ENCODE measurements at regions not wholly inside any gene's neighbourhood (a gene's known extent, or its start where the extent isn't known, plus 50 kb on each side); places are given as distances from the start of the nearest gene placed in this dataset.

- no peak overlapping the region for H3K27ac ChIP-seq (ENCODE audit: low read depth, low read length)
- H3K4me3 ChIP-seq (ENCODE audit: extremely low read depth in 1 of 4, insufficient read depth in 2 of 4, low read depth in 3 of 4, low read length in 4 of 4) = no peak overlapping the region
- no peak overlapping the region for H3K56ac ChIP-seq (replicated peaks; ENCODE audit: insufficient read length, low read depth, low read length)
- H2BK5ac ChIP-seq (ENCODE audit: low read depth, low read length) = no peak overlapping the region
- H3K79me2 ChIP-seq (ENCODE audit: control insufficient read depth in 1 of 2, insufficient read depth in 2 of 2, low read length in 2 of 2) = no peaks in the 10 kb centered on the region
- no peak overlapping the region for H3K14ac ChIP-seq (ENCODE audit: insufficient read length)
- H2BK120ac ChIP-seq (replicated peaks; ENCODE audit: low read depth, low read length) = no peak overlapping the region
- H2AK5ac ChIP-seq (ENCODE audit: low read depth, low read length) = no peak overlapping the region
- ChIA-PET POLR2A (ENCODE audit: partially characterized antibody) (no interaction called here), CTCF (ENCODE audit: partially characterized antibody) (interaction anchor here (1.3 kb wide), 1 partner anchor 21 kb away, joined by 5 read pairs; no protein-coding TSS in a partner anchor)
- no peak overlapping the region for H3K23ac ChIP-seq (ENCODE audit: insufficient read length)
- H3K9ac ChIP-seq (replicated peaks in 1 of 4; ENCODE audit: extremely low read depth in 1 of 4, low read depth in 3 of 4, low read length in 3 of 4) = no peak overlapping the region
- H3K4me1 ChIP-seq (replicated peaks in 1 of 4; ENCODE audit: control insufficient read depth in 3 of 4, insufficient read depth in 4 of 4, low read length in 3 of 4) = peaks cover 0 to 9% (median 4%) of the 10 kb centered on the region in 4 experiments; a peak in 3 of 7 replicates
- H2BK12ac ChIP-seq (ENCODE audit: low read depth, low read length) = no peak overlapping the region
- H3K27me3 ChIP-seq (replicated peaks in 1 of 4; ENCODE audit: control insufficient read depth in 3 of 4, extremely low read depth in 1 of 4, insufficient read depth in 3 of 4, low read length in 3 of 4) = no peaks in the 10 kb centered on the region
- H4K8ac ChIP-seq (ENCODE audit: extremely low read depth, insufficient read depth, low read length) = no peak overlapping the region
- H2BK20ac ChIP-seq (ENCODE audit: low read length) = no peak overlapping the region
- DNase-seq (ENCODE audit: low read depth in 1 of 2, low spot score in 2 of 2) (no peak), FAIRE-seq (no peak)
- no peaks in the 10 kb centered on the region for H3K79me1 ChIP-seq (ENCODE audit: low read depth, low read length)
- H3K4me2 ChIP-seq (ENCODE audit: insufficient read depth in 1 of 2, low read depth in 2 of 2, low read length in 2 of 2) = no peak overlapping the region
- no peak overlapping the region for H3K4ac ChIP-seq (replicated peaks; ENCODE audit: insufficient read length, low read depth, low read length)
- H3K23me2 ChIP-seq (ENCODE audit: low read depth, low read length) = no peaks in the 10 kb centered on the region
- no CpG with 5 or more reads among the region's 1 CpG for WGBS, 2 experiments (ENCODE audit: extremely low coverage in 1 of 2, insufficient coverage in 1 of 2, insufficient read length in 1 of 2, insufficient replicate concordance in 2 of 2, low coverage in 1 of 2, low lambda C conversion rate in 2 of 2, missing lambda C conversion rate in 1 of 2)
- H2AFZ ChIP-seq (ENCODE audit: low read length) = no peak overlapping the region
- H2BK15ac ChIP-seq (ENCODE audit: low read length) = no peak overlapping the region
- TF ChIP-seq BACH1 (IDR thresholded peaks at IDR 0.05; ENCODE audit: low read length) (no peak), POU5F1 (IDR thresholded peaks at IDR 0.05; ENCODE audit: low read depth, low read length) (no peak), RFX5 (IDR thresholded peaks at IDR 0.05; ENCODE audit: borderline replicate concordance, low read depth, low read length) (no peak), SUZ12 (IDR thresholded peaks at IDR 0.05; ENCODE audit: low read length) (no peak), SP1 (IDR thresholded peaks at IDR 0.05; ENCODE audit: low read depth, low read length) (no peak), MAFK (IDR thresholded peaks at IDR 0.05; ENCODE audit: low read depth, low read length) (no peak)
- no peak overlapping the region for H3K18ac ChIP-seq (ENCODE audit: extremely low read depth, low read length)
- no peak overlapping the region for H4K5ac ChIP-seq (ENCODE audit: insufficient read length, low read depth, low read length)
- H4K91ac ChIP-seq (replicated peaks; ENCODE audit: insufficient read length, low read length) = no peak overlapping the region
- no peaks in the 10 kb centered on the region for H4K20me1 ChIP-seq (replicated peaks in 1 of 2; ENCODE audit: control insufficient read depth in 1 of 2, insufficient read depth in 2 of 2, low read length in 2 of 2)
- H3K9me3 ChIP-seq (ENCODE audit: insufficient read depth in 2 of 2, low read depth in 1 of 2, low read length in 1 of 2) = no peaks in the 10 kb centered on the region
- H3K36me3 ChIP-seq (ENCODE audit: control insufficient read depth in 2 of 4, insufficient read depth in 4 of 4, low read length in 3 of 4) = no peaks in the 10 kb centered on the region
These were observed 127.6 kb upstream of the MID1 start for GRCh38 chrX:10747975-10748374.
